ENCODE measurements at regions not wholly inside any gene's neighbourhood (a gene's known extent, or its start where the extent isn't known, plus 50 kb on each side); places are given as distances from the start of the nearest gene placed in this dataset.

DNA sequence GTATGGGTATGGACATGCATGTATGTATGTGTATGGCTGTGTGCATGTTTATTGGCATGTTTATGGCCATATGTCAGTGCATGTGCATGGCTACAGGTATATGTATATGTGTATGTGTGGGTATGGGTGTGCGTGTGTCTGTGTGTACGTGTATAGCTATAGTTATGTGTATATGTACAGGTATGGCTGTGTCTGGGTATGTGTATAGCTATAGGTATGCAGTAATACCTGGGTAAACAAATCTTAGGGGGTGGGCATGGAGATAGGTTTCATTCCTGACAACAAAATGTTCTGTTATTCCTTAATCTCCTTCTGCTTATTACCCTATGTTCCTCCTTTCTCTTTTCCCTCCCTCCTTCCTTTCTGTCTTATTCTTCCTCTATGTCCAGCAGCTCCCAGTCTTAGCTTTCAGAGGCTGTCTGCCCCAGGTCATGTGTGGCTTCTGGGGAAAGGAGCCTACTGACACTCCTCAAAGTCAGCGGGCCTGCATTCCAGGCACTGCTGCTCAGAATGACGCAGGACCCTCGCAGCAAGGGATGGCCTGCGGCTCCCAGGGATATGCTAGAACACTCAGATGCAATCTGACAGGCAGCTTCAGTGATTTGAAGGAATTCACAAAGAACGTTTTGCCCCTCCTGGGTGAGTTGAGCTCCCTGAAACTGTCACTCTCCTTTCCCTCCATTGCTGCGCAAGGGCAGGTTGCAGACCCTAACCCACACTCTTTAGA lies 139.3 kb upstream of the PHACTR1 start:
- TF ChIP-seq EZH2phosphoT487 (IDR thresholded peaks at IDR 0.05) (no peak), EZH2 (IDR thresholded peaks at IDR 0.05) (no peak)
- TF ChIP-seq, protein P1, sequence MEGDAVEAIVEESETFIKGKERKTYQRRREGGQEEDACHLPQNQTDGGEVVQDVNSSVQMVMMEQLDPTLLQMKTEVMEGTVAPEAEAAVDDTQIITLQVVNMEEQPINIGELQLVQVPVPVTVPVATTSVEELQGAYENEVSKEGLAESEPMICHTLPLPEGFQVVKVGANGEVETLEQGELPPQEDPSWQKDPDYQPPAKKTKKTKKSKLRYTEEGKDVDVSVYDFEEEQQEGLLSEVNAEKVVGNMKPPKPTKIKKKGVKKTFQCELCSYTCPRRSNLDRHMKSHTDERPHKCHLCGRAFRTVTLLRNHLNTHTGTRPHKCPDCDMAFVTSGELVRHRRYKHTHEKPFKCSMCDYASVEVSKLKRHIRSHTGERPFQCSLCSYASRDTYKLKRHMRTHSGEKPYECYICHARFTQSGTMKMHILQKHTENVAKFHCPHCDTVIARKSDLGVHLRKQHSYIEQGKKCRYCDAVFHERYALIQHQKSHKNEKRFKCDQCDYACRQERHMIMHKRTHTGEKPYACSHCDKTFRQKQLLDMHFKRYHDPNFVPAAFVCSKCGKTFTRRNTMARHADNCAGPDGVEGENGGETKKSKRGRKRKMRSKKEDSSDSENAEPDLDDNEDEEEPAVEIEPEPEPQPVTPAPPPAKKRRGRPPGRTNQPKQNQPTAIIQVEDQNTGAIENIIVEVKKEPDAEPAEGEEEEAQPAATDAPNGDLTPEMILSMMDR (IDR thresholded peaks at IDR 0.05), result no peak
